Liver (tissue), 3 donors: ENCODE measurements at regions not wholly inside any gene's neighbourhood (a gene's known extent, or its start where the extent isn't known, plus 50 kb on each side); places are given as distances from the start of the nearest gene placed in this dataset.
"Not testable (repeated sequence)": the region's sequence is repeated elsewhere in the genome, so short reads cannot be mapped to it uniquely, and the experiment has no call there.

Experiments used
- CTCF ChIP-seq: fragments of 150-350 bp; IDR thresholded peaks from 2 replicates; pipeline ENCODE4 v1.5.1; 2017; ENCODE audit warnings: improper control_type of control experiment, low read depth, low read length; ENCODE audit not compliant: missing input control
- EGR1 ChIP-seq, 2 donors: IDR thresholded peaks; 2 replicates each; pipeline ENCODE4 v1.6.1; 2016 to 2018; ENCODE audit warnings: antibody characterized with exemption in 2 of 2, low read depth in 2 of 2
- FOXA1 ChIP-seq: IDR thresholded peaks from 2 replicates; pipeline ENCODE4 v1.6.1; 2016; ENCODE audit warnings: antibody characterized with exemption
- GABPA ChIP-seq, 2 donors: IDR thresholded peaks in 1 of 2; conservative IDR thresholded peaks in 1 of 2; 2 replicates each; pipeline ENCODE4 v1.6.1; 2016; ENCODE audit warnings: antibody characterized with exemption in 2 of 2, mild to moderate bottlenecking in 1 of 2, moderate library complexity in 1 of 2
- HNF4A ChIP-seq, 2 donors: conservative IDR thresholded peaks; 2 replicates each; pipeline ENCODE4 v1.6.1; 2016; ENCODE audit warnings: antibody characterized with exemption in 2 of 2, mild to moderate bottlenecking in 2 of 2
- JUND ChIP-seq, 2 donors: IDR thresholded peaks; 2 replicates each; pipeline ENCODE4 v1.6.1; 2016; ENCODE audit warnings: antibody characterized with exemption in 2 of 2
- MAX ChIP-seq: IDR thresholded peaks from 2 replicates; pipeline ENCODE4 v1.6.1; 2016; ENCODE audit warnings: antibody characterized with exemption
- REST ChIP-seq: IDR thresholded peaks from 2 replicates; pipeline ENCODE4 v1.6.1; 2016; ENCODE audit warnings: antibody characterized with exemption, mild to moderate bottlenecking
- SP1 ChIP-seq: IDR thresholded peaks from 2 replicates; pipeline ENCODE4 v1.6.1; 2018; ENCODE audit warnings: antibody characterized with exemption, mild to moderate bottlenecking
- YY1 ChIP-seq: IDR thresholded peaks from 2 replicates; pipeline ENCODE4 v1.6.1; 2016; ENCODE audit warnings: antibody characterized with exemption, mild to moderate bottlenecking
- ZBTB33 ChIP-seq: IDR thresholded peaks from 2 replicates; pipeline ENCODE4 v1.6.1; 2016; ENCODE audit warnings: antibody characterized with exemption
- donor health status: healthy.
- donor health status: healthy.

- TF ChIP-seq CTCF; ZBTB33; FOXA1; EGR1 (IDR thresholded peaks at IDR 0.05; ENCODE audit: low read depth in 2 of 2); SP1; MAX; YY1; JUND (IDR thresholded peaks at IDR 0.05); REST; GABPA (IDR thresholded peaks at IDR 0.05 in 1 of 2, conservative IDR thresholded peaks at IDR 0.05 in 1 of 2); HNF4A (conservative IDR thresholded peaks at IDR 0.05): not testable (repeated sequence)
Measured at GRCh38 chr4:79191292-79191691, 134.6 kb downstream of the NAA11 start.
